ENCODE measurements at regions not wholly inside any gene's neighbourhood (a gene's known extent, or its start where the extent isn't known, plus 50 kb on each side); places are given as distances from the start of the nearest gene placed in this dataset.

GRCh38 chr10:78526347-78526746, 492.7 kb downstream of the RPS24 start:
- TF ChIP-seq, protein P1, sequence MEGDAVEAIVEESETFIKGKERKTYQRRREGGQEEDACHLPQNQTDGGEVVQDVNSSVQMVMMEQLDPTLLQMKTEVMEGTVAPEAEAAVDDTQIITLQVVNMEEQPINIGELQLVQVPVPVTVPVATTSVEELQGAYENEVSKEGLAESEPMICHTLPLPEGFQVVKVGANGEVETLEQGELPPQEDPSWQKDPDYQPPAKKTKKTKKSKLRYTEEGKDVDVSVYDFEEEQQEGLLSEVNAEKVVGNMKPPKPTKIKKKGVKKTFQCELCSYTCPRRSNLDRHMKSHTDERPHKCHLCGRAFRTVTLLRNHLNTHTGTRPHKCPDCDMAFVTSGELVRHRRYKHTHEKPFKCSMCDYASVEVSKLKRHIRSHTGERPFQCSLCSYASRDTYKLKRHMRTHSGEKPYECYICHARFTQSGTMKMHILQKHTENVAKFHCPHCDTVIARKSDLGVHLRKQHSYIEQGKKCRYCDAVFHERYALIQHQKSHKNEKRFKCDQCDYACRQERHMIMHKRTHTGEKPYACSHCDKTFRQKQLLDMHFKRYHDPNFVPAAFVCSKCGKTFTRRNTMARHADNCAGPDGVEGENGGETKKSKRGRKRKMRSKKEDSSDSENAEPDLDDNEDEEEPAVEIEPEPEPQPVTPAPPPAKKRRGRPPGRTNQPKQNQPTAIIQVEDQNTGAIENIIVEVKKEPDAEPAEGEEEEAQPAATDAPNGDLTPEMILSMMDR (IDR thresholded peaks at IDR 0.05; ENCODE audit: low read depth, low read length), result no peak
- H3K4me1 ChIP-seq (ENCODE audit: low read depth), result no peaks in the 10 kb centered on the region

GRCh38 chr10:78527296-78527695, 493.6 kb downstream of the RPS24 start:
- H3K36me3 ChIP-seq, result no peaks in the 10 kb centered on the region
- no peaks in the 10 kb centered on the region for H3K4me1 ChIP-seq (ENCODE audit: low read depth)
- H3K27ac ChIP-seq, result no peak overlapping the region
- H3K4me3 ChIP-seq, result no peak overlapping the region
- DNase-seq (ENCODE audit: low read depth in 1 of 2, low spot score in 1 of 2), result no peak
- no peaks in the 10 kb centered on the region for H3K27me3 ChIP-seq
- TF ChIP-seq, protein P1 (IDR thresholded peaks at IDR 0.05; ENCODE audit: low read depth, low read length), result no peak
- no peaks in the 10 kb centered on the region for H3K9me3 ChIP-seq (ENCODE audit: low read depth)

More at GRCh38 chr10:78526347-78526746, 492.7 kb downstream of the RPS24 start:
- DNase-seq (ENCODE audit: low read depth in 1 of 2, low spot score in 1 of 2), result no peak
- Histone ChIP-seq H3K27me3 (no peaks in the 10 kb centered on the region), H3K4me3 (no peak overlapping the region), H3K36me3 (no peaks in the 10 kb centered on the region), H3K9me3 (ENCODE audit: low read depth) (no peaks in the 10 kb centered on the region), H3K27ac (no peak overlapping the region)

DNA sequence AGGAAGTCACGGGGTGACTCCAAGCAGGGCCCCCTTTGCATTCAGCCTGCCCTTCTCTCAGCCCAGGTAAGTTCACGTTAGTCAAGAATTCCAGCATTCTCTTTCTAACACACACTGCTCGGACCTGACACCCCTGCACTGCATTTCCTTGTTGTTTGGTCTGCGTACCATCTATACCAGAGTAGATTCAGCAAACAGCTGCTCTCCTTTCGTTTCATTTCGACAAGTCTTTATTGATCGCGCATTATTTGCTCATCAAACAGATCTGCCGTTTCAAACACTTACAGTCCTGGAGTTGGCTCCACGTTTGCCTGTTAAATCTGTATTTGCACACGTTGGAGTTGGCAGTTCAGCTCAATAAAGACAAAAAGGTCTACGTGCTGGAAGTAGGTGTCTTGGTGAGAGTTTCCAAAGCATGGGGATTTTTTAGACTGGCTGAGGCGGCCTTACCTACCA, 495.1 kb downstream of the RPS24 start:
- H3K27me3 ChIP-seq, result no peaks in the 10 kb centered on the region
- no peaks in the 10 kb centered on the region for H3K36me3 ChIP-seq
- TF ChIP-seq, protein P1 (IDR thresholded peaks at IDR 0.05; ENCODE audit: low read depth, low read length), result no peak
- H3K4me3 ChIP-seq, result no peak overlapping the region
- H3K9me3 ChIP-seq (ENCODE audit: low read depth), result no peaks in the 10 kb centered on the region
- no peak overlapping the region for H3K27ac ChIP-seq
- no peak for DNase-seq (ENCODE audit: low read depth in 1 of 2, low spot score in 1 of 2)
- no peaks in the 10 kb centered on the region for H3K4me1 ChIP-seq (ENCODE audit: low read depth)

- no peak for DNase-seq (ENCODE audit: low read depth in 1 of 2, low spot score in 1 of 2)
Measured at GRCh38 chr10:78529262-78529661, 495.6 kb downstream of the RPS24 start.

GRCh38 chr10:78531088-78531487, 497.4 kb downstream of the RPS24 start:
- Histone ChIP-seq H3K9me3 (ENCODE audit: low read depth) (no peaks in the 10 kb centered on the region), H3K36me3 (no peaks in the 10 kb centered on the region), H3K4me1 (ENCODE audit: low read depth) (no peaks in the 10 kb centered on the region), H3K4me3 (no peak overlapping the region), H3K27ac (no peak overlapping the region), H3K27me3 (no peaks in the 10 kb centered on the region)
- TF ChIP-seq, protein P1 (IDR thresholded peaks at IDR 0.05; ENCODE audit: low read depth, low read length), result no peak
- DNase-seq (ENCODE audit: low read depth in 1 of 2, low spot score in 1 of 2), result no peak

More at GRCh38 chr10:78529262-78529661, 495.6 kb downstream of the RPS24 start:
- Histone ChIP-seq H3K27me3 (no peaks in the 10 kb centered on the region), H3K36me3 (no peaks in the 10 kb centered on the region), H3K27ac (no peak overlapping the region), H3K9me3 (ENCODE audit: low read depth) (no peaks in the 10 kb centered on the region), H3K4me3 (no peak overlapping the region), H3K4me1 (ENCODE audit: low read depth) (no peaks in the 10 kb centered on the region)
- TF ChIP-seq, protein P1 (IDR thresholded peaks at IDR 0.05; ENCODE audit: low read depth, low read length), result no peak

All from cardiac muscle cell (in vitro differentiated cells and primary cell).